COLO668 (cell line): ENCODE measurements at regions not wholly inside any gene's neighbourhood (a gene's known extent, or its start where the extent isn't known, plus 50 kb on each side); places are given as distances from the start of the nearest gene placed in this dataset.

Experiments
- DNase-seq: peaks from one replicate; lab custom pipeline; 2025; ENCODE audit not compliant: unreplicated experiment; lab: John Stamatoyannopoulos, UW

DNA sequence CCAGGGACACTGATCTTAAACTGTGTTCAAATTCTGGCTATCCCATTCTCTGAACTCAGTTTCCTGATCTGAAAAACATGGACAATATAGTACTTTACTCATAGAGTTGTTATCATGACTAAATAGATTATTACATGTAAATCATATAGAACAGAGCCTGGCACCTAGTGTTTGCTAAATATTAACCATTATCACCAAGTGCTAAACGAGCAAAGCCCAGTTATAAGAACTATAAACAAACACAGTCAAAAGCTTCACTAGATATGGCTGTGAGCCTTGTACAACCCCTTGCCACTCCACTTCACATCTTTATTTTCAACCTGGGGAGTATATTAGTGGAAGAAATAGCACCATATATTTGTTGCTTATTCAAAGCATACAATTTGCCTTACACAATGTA is 338.9 kb upstream of the CADM1 start:
- DNase-seq, result no peak

DNA sequence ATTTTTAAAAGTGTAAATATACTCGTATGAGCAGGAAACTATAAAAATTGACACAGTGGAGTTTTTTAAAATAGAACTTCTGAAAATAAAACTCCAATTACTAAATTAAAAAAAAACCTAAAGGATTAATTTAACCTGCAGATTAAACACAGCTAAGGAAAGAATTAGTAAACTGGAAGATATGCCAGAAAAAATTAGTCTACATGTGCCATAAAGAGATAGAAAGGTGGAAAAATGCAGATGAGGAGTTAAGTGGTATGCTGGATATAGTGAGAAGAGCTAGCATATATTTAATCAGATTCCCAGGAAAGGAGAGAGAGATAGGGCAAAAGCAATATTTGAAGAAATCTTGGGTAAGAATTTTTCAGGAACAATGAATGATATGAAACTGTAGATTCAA is 315.8 kb upstream of the CADM1 start:
- no peak for DNase-seq

DNA sequence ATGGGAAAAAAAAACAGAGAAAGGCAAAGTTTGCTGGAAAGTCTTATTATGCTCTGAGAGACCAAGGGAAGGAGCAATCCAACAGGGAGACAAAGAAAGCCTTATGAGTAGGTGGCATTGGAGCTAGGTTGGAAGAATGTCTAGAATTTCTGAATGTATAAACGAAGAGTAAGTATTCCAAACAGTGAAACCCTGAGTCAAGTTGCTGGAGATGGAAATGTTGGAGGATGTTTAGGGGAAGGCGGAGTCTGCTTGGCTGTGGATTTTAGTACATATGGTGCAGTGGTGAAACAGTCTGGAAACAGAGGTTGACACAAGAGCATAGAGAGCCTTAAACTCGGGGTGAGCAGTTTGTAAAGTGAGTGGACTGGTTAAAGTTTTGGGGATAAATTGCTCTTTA is 314.8 kb upstream of the CADM1 start:
- no peak for DNase-seq

DNA sequence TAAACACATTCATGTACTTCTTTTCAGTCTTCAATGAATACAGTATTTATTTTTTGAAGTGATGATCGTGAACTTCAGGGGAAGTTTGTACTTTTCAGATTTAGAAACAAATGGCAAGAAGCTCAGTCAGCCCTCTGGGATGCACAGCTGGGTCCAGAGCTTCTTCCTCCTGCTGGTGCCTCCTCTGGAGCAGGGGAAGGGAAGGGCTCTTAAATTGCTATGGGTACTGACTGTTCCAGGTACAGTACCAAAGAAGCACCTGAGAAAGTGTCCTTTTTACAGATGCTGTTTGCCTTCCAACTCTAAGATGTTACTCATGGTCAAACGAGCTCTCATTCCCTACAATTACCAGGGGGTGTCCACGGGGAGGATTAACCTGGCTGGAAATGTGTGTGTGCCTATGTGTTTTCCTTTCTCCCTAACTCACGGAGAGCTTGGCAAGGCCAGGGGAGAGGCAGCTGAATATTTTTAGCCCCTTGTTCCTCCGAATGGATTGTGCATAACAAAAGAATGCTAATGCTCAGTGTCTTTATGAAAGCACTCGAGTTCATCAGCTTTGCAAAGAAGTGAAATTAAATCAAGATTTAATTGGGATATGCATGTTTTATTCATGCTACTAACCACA is 313.7 kb upstream of the CADM1 start:
- no peak for DNase-seq

DNA sequence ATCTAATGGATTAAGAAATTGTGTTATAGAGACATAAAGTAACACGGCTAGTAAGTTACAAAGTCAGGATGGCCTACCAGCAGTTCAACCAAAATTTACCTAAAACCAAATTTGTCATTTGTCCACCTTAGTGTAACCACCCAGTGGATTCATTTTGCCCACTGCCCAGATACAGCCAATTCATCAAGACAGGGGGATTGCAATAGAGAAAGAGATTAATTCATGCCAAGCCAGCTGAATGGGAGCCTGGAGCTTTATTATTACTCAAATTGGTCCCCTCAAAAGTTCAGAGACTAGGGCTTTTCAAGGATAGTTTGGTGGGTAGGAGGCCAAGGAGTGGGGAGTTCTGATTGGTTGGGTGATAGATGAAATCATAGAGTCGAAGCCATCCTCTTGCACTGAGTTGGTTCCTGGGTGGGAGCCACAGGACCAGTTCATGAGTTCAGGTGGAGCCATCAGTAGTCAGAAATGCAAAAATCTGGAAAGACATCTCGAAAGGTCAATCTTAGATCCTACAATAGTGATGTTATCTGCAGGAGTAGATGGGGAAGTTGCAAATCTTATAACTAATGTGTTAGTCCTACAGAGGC is 304.2 kb upstream of the CADM1 start:
- DNase-seq, result no peak

DNA sequence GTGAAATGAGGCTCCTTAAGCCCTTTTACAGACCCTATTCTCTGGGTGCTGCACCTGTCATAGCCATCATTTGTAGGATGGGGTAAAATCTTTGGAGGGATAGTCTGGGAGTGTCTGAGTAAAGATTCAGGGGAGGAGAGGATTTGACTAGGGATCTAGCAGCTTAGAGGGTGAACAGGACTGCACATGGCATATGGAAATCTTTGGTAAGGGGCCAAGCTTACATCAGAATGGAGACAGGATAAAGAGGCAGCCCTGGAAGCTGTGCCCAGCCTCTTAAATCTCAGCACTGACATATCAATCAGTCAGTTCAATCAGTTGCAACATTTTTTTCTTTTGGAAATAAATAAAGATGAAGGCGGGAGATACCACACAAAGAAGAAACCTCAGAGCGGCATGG is 301.8 kb upstream of the CADM1 start:
- no peak for DNase-seq

DNA sequence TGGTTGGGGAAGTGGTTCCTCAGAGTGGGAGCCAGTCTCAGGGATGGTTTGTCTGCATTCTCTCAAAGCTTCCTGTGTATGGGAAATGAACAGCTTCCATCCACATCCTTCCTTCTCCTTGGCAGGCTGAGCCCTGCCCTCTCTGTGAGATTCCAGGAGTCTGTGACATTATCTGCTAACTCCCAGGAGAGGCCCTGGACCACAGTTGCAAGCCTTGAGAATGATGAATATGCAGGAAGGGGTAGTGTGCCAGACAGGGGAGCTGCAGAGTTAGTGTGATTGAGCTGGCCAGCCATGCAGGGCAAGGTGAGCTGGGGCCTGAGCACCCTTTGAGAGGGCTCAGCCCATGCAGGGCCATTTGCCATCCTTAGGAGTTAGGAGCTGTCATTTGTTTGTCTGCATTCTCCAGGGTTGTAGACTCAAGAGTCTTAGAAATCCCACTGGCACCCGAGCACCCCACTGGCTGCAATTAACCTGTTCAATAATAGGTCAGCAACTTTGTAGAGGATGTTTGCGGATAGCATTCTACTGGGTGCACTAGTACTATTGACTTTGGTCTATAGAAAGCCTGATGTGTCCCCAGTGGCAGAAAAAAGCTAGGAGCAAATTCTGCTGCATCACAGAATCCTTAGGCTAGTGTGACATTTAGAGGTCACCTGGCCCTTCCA is 299.0 kb upstream of the CADM1 start:
- DNase-seq, result no peak

DNA sequence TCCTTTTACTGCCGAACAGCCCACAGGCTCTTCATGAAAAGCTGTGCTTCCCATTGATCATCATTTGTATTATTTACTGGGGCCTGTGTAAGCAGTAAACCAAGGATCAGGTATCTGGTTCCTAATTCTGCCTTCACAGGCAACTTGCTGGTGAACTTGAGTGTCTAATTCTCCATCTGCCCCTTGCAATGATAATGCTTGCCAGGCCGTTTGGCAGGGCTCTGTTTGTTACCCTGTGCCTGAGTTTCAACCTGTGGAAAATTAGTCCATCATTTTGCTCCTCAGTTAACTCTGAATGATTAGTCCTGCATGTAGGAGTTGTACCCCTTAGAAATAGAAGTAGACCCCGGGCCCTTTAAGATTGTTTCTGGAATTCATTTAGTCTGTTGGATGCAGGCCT is 298.4 kb upstream of the CADM1 start:
- DNase-seq, result no peak

DNA sequence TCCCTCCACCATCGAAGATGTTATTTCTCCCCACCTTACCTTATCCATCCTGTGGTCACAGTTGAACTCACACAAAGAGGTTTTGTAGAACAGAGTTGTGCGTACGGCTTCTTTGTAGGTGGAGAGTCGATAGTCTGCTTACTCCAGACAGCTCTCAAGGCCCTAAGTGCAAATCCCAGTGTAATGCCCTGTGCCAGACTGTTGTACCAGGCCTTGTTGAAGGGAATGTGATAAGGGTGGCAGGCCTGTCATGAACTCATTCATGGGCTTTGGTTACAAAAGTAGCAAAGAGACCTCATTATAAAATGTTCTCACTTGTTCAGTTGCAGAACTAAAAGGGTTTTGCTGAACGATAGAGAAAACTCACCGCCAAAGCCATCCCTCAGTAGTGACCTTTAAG is 288.7 kb upstream of the CADM1 start:
- no peak for DNase-seq

DNA sequence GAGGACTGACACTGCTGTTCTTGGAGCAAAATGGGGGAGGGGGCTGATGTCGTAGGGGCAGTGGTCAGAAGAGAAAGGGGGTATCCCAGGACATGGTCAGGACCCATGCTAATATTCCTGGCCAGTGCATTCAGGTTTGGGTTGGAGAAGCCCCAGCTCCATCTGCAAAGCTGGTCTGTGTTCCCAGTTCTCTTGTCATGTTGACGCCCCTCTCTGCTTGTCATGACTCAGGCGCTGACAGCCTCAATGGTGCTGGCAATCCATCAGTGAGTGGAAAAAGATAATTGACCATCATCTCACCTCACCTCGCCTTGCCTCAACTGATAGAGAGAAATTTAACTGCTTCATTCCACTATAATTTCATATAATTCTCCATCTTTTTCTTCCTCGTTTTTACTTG is 283.1 kb upstream of the CADM1 start:
- DNase-seq, result no peak

DNA sequence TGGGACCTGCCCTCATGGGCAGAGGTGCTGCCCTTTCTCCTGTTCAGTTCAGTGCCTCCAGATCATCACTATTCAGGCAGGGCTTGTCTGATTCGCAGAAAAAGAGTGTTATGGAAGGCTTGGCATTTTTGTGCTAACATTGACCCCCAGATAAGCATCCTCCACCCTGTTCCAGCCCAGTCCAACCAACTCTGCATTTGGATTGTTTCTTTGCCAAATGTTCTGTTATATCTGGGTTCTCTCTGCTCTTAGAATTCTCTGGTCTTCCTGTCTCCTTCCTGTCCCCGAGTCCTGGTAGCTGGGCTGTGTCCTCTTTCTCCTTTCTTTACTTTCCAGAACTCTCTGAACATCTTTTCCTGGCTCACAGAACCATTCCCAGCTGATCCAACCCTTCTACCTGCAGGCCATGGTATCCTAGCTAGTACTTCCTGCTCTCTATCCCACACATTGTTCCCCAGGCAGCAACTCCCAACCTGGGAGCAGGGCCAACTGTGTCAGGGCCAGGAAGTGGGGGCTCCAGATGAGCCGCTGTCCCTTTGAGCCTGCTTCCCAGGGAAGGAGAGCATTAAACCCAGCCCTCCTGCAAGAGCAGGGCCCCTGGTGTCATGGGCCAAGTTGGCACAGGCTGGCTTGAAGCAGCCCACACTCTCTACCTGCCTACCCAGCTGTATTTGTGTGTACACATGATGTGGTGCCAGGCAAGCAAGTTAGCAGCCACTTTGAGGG is 280.7 kb upstream of the CADM1 start:
- DNase-seq, result peak; percentile 16

DNA sequence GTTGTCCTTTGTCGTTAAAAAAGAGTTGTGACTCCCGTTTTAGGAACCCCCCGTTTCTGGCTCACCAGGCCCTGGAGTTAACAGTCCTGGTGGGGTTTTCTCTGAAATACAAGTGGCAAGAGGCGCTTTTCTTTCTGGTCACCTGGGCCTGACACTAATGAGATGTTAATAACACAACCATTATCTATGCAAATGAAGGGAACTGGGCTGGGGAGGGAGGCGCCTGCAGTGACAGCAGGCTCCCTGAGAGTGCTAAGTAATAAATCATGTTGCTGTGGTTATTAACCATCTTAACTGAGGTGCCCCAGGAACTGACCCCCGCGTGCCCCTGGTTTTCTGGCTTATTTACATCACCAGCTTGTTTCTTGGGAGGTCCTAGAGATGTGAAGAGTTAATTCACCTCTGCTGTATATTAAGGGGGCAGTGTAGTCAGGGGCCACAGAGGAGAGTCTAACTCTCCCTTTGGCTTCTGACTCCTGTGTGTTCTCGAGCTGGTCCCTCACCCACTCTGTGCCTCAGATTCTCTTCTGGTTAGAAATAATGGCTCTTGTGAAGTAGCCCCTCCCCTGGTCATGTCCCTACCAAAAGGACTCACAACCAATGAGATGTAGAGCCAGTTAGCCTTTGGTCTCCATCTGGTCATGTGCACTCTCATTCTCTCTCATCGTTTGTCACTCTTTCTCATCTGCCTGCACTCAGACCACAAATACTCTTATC is 276.6 kb upstream of the CADM1 start:
- no peak for DNase-seq

DNA sequence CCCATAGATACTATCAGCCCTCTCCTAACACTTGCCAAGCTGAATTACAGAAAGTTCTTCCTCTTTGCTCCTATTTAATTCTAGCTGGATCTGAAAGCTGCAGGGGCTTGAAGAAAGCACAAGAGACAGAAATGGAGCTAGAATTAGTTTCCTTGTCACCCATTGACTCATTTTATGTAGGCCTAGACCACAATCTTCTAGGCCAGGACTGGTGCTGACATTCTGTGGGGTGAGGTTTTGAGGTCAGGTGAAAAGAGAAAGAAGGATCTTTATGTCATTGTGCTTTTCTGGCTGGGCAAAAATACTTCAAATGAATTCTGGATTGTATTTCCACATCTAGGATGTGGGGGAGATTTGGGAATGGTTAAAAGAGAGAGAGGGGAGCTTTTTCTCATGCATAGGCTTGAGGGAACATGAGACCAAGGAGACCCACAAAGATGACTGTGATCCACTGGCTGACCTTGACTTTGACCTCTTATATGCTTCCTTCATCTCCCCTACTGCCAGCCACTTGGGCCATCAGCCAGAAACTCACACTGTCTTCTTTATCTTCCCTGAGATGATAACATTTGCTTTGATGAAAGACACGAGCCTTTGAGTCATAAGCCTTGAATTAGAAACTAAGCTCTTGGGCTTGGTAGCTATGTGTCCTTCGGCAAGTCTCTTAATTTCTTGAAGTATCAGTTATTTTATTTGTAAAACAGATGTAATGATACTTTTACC is 274.9 kb upstream of the CADM1 start:
- DNase-seq, result no peak

DNA sequence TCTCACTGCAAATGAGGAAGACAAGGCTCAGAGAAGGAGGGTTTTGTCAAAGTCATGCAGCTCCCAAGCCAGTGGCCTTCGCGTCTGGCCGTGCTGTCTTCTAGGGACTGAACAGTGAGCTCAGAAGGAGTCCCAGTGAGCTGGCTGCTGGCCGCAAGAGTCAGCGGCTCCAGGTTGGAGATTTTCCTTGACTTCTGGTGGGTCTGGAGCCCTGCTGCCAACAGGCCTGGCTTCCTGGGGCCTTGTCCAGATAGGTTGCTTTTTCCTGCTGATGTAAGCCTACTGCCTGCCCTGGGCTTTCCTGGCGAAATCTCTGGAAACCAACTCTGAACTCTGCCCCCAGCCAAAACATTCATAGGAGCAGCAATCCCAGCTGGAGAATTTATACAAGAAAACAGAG is 272.7 kb upstream of the CADM1 start:
- no peak for DNase-seq

DNA sequence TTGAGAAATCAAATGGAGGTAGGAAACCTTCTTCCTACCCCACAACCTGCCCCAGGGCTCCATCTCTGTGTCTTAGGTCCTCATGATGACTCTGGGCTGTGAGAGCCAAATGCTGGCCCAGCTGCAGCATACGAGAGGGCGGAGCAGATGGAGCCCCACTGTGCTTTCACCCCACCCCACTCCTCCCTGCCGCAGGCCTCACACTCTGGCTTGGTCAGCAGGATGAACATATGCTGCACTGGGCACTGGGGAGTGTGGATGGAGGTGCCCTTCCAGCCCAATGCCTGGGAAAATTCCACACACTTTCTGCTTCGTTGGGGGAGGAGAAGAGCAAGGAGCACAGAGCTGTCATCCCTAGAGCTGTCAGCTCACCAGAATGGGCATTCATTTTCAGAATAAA is 271.6 kb upstream of the CADM1 start:
- no peak for DNase-seq

DNA sequence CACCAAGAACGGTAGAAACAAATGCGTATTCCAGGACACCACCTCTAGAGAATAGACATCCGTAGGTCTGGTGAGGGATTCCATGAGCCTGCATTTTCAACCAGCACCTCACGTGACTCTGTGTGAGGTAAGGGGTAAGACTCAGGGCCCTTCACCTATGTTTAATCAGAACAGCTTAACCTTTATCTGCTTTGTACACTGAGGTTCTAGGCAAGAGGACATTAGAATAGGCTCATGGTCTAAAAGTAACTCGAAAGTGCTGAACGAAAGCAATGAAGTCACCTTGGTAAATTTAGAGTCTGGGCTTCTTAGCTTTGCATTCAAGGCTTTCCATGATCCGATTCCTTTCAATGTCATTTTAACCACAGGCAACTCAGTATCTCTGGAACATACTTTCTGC is 270.5 kb upstream of the CADM1 start:
- DNase-seq, result no peak

DNA sequence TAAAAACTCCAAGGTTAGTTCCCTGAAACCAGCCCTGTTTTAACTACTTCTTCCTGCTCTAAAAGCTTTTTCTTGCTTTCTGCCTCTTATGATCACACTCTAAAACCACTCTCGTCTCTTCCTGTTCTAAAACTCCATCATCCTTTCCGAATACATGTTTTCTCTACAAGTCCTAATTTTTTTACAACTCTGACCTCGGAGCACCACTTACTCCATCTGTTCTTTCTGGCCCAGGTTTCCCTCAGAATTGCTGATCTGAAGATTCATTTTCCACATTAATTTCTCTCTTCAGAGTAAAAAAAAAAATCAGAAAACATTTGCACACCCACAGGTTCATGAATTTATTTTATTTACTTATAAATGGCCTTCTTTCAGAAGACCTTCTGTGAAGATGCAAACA is 265.7 kb upstream of the CADM1 start:
- DNase-seq, result no peak

DNA sequence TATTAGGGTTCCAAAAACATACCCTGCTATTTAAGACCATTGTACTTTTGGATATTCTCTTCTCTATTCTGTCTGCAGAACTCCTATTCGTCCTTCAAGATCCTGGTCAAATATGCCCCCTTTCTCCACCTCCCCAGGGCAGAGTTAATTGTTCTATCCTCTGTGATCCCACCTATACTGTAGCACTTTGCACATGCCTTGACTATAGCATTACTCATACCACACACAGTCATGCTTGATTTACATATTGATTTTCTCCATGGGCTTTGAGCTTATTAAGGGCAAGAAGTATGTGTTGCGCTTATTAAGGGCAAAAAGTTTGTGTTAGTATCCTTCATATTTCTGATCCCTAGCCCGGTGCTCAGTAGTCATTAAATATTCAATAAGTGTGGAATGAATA is 263.7 kb upstream of the CADM1 start:
- DNase-seq, result no peak

DNA sequence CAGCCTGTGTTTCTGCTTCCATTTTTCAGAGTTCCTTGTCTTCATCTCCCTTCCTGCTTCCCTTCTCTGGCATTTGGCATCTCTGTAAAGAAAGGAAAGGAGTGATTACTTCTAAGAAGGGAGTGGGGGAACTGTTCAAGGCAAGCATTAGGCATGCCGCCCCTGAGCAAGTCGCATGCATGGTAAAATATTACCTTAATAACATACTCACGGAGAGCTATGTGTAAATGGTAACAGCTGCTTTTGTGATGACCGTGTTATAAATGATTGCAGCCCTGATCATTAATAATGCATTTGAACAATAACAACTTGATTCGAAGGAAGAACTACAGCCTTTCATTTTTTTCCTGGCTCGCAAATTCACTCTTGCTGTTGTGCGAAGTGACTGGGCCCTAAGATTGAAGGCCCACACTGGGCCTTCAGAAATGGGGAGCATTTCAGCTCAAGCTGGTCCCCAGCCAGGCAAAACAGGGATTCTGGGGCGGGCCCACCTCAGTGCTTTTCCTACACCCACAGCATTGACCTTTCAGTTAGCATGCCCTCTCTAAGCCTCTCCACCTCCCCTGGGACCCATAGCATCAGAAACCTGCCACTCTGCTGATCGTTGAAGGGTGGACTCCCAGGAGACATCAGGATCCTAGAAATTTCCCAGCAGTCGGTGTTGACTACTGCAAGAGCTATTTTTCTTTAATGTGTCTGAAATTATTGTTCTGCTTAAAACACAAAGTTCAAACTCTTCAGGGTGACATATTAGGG is 263.0 kb upstream of the CADM1 start:
- DNase-seq, result no peak

DNA sequence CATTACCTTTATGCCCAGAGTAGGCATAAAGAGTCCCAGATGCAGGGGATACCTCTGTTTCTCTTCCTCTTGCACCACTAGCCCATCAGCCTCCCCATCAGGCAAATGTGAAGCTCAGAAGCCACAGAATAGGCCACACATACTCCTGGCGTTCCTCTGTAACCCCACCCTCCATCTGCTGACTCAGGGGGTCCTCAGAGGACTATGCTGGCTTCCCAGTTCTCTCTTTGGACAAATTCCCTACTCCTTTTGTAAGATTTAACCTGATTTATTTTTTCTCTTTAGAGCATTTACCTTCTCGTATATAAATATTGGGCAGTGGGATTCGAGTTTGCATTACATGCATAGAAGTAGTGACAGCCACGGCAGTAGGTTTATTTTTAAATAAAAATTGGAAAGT is 262.3 kb upstream of the CADM1 start:
- no peak for DNase-seq
